ENCODE measurements at regions not wholly inside any gene's neighbourhood (a gene's known extent, or its start where the extent isn't known, plus 50 kb on each side); places are given as distances from the start of the nearest gene placed in this dataset.

DNA sequence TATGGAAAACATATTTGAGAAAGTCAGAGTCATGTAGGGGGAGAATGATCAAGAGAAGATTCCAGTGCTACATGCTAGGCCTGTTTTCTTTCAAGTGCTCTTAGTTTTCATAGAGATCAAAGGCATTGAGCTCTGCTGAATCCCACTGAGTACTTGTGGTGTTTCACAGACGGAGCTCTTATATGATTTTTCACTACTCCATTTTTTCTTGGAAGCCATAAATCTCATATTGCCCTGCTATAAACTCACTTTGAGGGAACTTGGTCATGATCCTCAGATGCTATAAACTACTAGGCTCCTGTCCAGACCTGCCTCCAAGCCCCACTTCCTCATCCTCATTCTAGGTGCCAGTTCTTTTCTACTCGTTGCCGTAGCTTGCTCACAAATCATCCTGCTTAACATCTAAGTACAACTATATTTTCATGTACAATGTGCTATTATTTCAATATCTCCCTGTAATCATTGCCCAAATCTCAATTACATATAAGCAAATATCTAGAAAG lies 180.8 kb upstream of the CCDC179 start:
- no peak for DNase-seq

DNA sequence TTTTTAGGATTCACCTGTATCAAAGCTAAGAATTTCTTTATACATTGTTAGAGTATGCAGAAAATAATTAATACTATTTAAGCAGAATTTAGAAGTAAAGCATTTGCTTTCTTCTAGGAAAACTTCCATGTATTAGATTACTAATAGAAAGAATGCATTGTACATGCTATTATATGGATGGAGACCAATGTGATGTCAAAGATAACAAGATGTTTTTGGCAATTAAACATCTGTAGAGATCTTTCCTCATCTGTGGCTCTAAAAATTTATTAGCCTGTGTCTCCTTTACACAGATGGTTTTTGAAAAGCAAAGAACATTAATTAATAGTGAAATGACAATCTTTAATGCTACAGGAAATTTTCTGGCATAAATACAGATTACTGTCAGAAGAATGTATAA lies 198.4 kb upstream of the CCDC179 start:
- DNase-seq: no peak

GRCh38 chr11:23063276-23063675 lies 203.0 kb upstream of the CCDC179 start:
- DNase-seq: no peak

- DNase-seq: no peak
These were observed 218.2 kb upstream of the CCDC179 start for GRCh38 chr11:23078289-23078971.

GRCh38 chr11:23079382-23079813 lies 219.1 kb upstream of the CCDC179 start:
- DNase-seq: no peak

DNA sequence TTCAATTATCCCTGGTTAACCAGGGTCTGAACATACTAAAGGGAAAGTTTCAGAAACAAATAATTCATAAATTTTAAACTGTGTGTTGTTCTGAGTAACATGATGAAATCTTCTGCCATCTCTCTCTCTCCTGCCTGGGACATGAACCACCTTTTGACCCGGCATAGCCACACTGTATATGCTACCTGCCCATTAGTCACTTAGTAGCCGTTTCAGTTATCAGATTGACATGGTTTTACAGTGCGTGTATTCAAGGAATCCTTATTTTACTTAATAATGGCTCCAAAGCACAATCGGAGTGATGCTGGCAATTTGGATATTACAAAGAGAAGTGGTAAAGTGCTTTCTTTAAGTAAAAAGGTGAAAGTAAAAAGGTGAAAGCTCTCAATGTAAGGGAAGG lies 227.1 kb upstream of the CCDC179 start:
- DNase-seq: no peak

- DNase-seq: no peak
These were observed 230.4 kb upstream of the CCDC179 start for GRCh38 chr11:23090659-23091058.

- DNase-seq: no peak
These were observed 235.4 kb upstream of the CCDC179 start for GRCh38 chr11:23095650-23096189.

- no peak for DNase-seq
These were observed 237.6 kb upstream of the CCDC179 start for GRCh38 chr11:23097891-23098290.

GRCh38 chr11:23099256-23099655 lies 239.0 kb upstream of the CCDC179 start:
- no peak for DNase-seq

DNA sequence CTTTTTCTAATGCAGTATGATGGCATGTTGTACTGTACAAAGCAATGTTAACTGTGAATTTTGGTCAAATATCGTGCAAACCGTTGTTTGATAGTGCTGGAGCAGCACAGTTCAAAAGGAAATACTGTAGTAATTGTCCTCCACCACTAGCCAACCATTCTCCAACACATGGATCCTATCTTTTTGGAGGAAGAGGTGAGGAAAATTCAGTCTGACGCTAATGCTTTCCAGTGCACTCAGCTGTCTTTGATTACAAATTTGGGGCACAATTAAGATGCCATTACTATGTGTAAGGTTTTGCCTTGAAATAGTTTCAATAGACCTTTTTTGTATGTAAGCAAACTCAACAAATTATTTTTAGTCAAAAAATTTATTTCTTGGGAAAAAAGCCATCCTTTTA lies 240.5 kb upstream of the CCDC179 start:
- no peak for DNase-seq

DNA sequence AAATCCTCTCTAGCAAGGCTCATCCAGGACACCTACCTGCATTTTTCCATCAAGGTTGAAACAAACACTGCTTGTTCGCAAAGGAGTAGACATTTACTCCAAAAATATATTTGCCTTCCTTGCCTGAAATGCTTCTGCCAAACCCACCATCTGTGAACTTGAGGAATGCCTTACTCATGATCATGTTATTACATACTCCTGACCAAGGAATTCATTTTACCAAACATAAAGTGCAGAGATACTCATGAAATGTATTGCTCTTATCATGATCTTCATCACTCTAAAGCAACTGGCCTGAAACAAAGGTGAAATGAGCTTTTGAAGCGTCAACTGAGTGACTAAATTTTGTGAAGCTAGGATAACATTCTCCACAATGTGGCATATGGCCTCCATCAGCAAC lies 243.1 kb upstream of the CCDC179 start:
- DNase-seq: no peak

GRCh38 chr11:23111527-23111926 lies 251.3 kb upstream of the CCDC179 start:
- DNase-seq: no peak

- no peak for DNase-seq
These were observed 252.1 kb upstream of the CCDC179 start for GRCh38 chr11:23112390-23112789.

DNA sequence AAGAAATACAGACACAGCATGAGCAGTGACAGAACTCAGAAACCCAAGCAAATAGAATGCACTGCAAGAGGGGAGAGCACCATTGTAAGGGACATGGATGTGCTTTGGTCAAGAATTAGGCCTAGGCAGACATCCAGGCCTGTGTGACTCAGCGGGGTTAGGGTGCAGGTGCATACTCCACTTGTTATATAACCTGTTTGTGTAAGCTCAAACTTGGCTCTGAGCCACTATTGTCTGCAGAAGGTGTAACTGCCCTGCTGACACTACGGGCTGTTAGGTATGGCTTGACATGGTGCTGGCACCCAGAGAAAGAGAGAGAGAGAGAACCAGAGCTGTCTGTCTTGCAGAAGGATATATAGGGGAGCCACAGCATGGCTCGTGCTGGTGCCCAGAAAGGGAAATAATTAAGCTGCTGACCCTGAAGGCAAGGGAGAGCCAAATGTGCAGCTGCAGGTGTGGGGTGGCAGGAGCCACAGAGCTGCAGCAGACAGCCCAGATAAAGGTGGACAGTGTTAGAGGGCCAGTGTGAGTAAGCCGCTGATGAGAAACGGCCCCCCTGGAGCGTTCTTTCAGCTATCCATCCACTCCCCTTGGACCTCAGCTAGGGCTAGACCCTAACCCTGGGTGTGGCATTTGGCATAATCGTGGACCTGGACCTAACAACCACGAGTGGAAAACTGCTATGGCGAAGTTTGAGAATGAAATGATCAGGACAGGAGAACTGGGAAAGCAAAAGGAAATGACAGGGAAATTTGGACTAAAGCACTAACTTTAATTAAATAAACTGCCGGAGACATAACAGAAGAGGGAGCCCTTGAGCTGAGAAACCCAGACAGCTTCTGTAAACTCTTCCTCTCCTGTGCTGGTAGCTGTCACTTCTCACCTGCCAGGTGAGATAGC lies 253.0 kb upstream of the CCDC179 start:
- DNase-seq: peak; percentile 6

DNA sequence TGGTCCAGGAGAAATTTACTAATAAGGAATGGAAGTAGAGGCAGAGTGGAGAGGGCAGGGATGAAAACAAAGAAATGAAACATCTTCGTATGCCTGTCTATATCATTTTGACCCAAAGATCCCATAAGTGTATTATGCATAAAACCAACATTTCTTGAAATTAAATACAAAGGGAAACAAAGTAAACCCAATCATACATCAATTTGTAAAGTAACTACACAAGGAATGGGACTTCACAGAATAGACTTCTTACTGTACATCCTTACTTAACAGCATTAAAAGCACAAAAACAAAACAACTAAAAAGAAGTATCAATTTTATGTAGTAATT lies 253.6 kb upstream of the CCDC179 start:
- no peak for DNase-seq

- no peak for DNase-seq
These were observed 263.5 kb upstream of the CCDC179 start for GRCh38 chr11:23123753-23124152.

DNA sequence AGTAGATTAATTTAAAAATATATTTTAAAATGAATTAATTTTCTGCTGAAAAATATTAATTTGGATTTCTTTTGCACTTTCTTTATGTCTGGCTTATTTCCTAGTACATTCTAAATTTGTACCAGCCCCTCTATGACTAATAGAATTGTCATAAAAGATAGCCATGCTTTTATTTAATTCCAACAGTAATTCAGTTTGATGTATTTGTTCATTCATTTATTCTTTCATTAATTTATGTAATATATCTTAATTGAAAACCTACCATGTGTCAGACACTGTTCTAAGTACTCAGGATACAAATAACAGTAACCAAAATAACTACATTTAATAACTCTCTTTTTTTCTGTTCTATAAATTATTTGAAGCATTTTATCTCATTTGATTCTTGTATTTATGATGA lies 264.0 kb upstream of the CCDC179 start:
- no peak for DNase-seq

DNA sequence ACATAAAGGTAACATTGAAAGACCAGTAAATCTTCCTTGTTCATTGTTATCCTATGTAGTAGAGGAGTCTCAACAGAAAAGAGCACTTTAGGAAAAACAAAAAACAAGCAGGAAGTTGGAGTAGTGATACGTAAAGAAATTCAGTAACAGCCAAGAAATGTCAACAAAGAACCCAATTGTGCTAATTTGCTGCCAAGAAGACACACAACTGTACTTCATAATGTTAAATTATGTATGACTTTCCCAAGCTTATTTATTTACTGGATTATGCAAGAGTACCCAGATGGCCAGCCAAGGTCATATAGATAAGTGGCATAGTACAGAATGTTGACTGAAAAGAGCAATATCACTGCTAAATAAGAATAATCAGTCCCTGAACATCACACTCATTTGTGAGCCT lies 264.7 kb upstream of the CCDC179 start:
- no peak for DNase-seq

DNA sequence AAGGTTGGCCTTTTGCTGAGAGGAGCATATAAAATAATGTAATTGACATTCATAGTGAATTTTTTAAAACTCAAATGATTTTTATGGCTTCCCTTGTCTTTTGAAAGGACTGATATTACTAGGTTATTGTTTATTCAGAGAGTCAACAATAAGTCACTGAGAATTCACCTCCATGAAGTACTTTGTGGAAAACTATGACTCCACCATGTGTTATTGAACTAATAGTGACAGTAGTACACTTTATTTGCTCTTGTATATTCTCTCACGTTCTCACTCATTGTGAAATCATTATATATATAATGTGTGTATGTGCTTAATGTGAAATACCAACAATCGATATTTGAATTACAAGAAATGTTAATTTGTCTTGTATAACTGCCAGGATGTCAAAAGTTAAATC lies 267.4 kb upstream of the CCDC179 start:
- DNase-seq: no peak

DNA sequence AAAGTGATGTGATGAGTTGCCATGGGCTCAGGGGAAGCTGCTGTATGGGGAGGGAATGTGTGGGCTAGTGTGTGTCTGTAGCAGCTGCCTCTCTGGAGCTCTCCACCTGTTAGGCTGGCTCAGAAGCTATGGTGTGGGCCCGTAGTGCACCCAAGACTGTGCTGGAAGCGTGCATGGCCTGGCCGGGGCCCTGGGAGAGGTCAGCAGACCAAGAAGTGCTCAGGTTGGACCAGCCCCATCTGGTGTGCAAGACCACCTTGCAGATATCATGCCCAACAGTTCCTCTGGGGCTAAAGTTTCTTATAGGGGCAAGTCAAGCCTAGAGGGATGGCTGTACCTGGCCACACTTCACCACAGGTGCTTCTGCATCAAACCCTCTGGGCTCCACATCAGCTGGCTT lies 274.4 kb upstream of the CCDC179 start:
- no peak for DNase-seq

DNA sequence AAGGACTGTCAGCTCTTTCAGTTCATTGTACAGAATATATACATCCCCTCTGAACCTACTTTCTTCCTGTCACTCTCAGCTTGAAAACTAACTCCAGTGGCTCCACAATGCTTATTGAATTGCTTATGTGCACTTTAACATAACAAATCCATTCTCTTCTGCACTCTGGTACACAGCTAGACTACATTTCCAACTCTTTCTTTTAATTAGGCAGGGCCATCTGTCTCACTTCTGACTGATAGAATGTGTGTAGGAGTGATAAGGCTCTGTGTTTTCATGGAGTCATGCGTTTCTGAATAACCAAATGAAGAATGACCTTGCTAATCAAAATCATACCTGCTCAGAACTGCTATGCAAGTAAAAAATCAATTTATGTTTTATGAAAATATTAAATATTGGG lies 278.5 kb upstream of the CCDC179 start:
- DNase-seq: no peak

GRCh38 chr11:23143022-23143421 lies 282.7 kb upstream of the CCDC179 start:
- no peak for DNase-seq

DNA sequence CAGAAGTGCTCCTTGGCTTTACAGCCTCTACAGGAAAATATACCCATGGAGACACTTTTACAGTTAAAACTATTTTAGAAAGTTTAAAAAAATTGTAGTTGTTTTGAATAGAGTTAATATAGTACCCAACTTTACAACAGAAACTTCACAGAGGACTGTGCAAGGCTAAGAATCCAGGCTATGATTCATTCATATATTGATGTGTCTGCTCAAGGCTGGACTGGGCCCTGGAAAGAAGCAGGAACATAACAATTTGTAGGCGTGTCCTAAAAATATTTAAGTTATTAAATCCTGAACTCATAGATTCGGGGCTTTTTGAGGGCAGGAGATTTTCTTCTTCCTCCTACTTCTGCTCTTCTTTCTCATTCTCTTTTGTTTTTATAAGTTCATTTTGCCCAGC lies 291.5 kb upstream of the CCDC179 start:
- DNase-seq: no peak
